Skin of body (tissue), 1 donor: ENCODE measurements at regions not wholly inside any gene's neighbourhood (a gene's known extent, or its start where the extent isn't known, plus 50 kb on each side); places are given as distances from the start of the nearest gene placed in this dataset.
A peak's percentile ranks its signal among the peaks of the same experiment; 100 is the strongest.

Source experiments
- DNase-seq: peaks from one replicate; lab custom pipeline; 2025; lab: John Stamatoyannopoulos, UW

GRCh38 chr9:90288275-90288639 is 354.4 kb downstream of the DIRAS2 start:
- DNase-seq = no peak

DNA sequence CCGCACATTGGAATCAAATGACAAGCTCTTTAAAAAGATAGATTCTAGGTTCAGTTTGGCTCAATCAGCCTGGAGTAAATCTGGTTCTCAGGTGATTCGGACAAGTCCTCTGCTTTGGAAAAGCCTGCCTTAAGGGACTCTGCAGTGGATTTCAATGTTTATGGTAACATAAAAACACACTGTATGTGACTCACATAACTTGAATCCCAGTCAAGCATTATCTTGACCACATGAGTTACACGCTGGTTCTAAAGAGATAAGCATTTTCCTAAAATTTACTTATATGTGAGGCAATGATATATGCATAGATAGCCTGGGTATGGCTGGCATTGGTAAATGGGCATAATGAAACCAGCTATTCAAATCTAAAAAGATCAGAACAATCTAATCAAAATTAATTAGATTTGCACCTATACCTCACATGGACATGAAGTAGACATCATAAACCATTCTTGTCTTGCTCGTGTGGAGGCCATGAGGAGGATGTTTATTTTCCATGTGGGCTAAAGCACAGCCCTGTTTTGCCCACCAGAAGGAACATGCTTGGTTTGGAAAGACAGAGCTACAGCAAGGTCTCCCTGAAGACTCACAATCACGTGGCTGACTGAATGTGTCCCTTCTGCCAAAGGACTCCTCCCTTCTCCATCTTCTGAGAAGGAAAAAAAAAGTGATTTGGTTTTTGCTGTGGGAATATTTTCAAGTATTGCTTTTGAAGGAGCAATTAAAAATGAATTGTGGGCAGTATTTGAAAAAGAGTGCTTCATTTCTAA is 351.7 kb downstream of the DIRAS2 start:
- no peak for DNase-seq

GRCh38 chr9:90296539-90296938 is 346.1 kb downstream of the DIRAS2 start:
- DNase-seq = peak; percentile 17

GRCh38 chr9:90299968-90300367 is 342.7 kb downstream of the DIRAS2 start:
- no peak for DNase-seq

- DNase-seq = no peak
These were observed 341.9 kb downstream of the DIRAS2 start for GRCh38 chr9:90300611-90301276.

- peak; percentile 50 for DNase-seq
These were observed 341.4 kb downstream of the DIRAS2 start for GRCh38 chr9:90301277-90301653.

GRCh38 chr9:90303655-90304054 is 339.0 kb downstream of the DIRAS2 start:
- DNase-seq = no peak

GRCh38 chr9:90306158-90306557 is 336.5 kb downstream of the DIRAS2 start:
- no peak for DNase-seq

DNA sequence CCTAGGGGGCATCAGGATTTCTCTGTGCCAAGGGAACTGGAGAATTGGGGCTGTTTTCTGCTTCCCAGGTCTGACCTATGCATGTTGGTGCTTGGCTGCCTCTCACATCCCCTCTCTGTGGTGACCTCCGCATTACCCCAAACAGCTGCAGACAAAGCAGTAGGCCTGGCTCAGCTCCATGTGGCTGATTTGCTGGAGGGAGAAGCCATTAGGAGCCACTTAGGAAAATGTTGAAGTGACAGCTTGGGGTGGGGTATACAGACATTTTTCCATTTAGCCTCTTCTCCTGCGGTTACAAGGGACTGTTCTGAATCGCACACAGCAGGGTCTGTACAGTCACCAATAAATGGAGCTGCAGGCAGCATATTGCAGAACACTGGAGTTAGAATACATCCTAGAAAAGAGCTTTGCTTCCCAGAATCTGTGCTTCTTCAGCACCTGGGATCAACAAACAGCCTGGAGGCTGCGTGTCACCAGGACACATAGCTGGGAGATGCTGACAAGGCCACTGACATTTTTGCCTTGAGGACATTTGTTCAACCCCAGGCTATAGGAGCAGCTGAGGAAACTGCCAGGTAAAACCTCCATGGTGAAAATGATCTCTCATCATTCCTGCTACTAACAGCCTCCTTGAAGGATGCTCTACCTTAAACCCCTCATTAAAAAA is 335.3 kb downstream of the DIRAS2 start:
- peak; percentile 64 for DNase-seq

GRCh38 chr9:90307891-90308290 is 334.7 kb downstream of the DIRAS2 start:
- no peak for DNase-seq

DNA sequence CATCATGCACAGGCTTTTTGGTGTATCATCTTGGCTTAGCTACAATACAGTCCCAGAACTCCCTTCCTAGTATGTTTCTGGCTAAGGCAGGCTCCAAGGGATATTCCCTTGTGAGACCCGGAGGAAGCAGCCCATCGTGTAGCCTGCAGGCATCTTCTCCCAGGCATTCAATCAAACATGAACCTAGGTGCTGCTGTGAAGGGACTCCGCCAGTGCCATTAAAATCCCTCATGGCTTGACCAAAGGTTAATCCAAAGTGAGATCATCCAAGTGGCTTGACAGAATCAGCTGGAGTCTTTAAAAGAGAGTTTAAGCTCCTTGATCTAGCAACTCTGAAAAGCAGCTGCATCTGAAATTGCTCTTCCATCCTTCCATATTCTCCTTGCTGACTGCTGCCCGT is 333.9 kb downstream of the DIRAS2 start:
- peak; percentile 5 for DNase-seq

- DNase-seq = no peak
These were observed 332.7 kb downstream of the DIRAS2 start for GRCh38 chr9:90309809-90310520.

GRCh38 chr9:90310521-90310876 is 332.1 kb downstream of the DIRAS2 start:
- DNase-seq = no peak

GRCh38 chr9:90311811-90312210 is 330.8 kb downstream of the DIRAS2 start:
- DNase-seq = no peak

DNA sequence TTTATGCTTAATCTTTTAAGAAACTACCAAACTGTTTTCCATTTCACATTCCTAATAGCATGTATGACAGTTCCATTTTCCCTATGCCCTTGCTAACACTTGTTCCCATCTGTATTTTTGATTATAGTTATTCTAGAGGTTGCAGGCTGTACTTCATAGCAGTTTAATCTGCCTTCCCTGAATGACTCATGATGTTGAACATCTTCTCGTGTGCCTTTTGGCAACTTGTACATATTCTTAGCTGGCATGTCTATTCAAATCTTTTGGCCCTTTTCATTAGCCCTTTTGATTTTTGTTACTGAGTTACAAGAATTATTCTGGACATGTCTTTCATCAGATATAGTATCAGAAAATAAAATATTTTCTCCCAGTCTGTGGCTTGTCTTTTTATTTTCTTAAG is 320.3 kb downstream of the DIRAS2 start:
- no peak for DNase-seq

DNA sequence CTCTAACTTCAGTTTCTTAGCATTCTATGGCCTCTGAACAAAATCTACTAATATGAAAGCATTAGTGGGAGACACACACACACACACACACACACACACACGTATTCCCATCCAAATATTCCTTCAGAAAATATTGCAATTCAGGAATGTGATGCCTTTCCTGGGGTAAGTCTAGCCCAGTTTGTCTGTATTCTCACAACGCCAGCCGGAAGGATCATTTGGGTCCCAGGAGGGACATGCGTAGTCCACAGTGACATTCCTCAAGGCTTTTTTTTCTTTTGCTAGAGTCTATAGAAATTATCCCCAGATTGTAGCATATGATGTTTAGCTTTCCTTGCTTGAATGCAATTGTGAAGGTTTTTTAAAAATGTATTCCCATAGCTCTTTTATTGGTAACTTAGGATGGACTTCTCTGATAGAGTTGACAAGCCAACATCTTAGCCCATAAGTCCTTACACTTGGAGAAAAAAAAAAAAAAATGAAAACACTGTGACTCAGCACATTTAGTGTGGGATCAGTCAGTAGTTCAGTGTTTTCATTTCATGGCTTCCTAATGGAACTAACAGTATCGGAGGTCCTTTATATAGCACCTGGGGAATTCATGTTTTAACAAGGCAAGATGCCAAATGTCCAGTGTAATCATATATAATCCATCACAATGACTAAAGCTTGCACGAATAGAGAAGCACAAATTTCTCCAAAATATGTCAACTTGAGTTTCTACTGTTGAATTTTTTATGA is 316.5 kb downstream of the DIRAS2 start:
- no peak for DNase-seq

- no peak for DNase-seq
These were observed 312.4 kb downstream of the DIRAS2 start for GRCh38 chr9:90330231-90330630.

DNA sequence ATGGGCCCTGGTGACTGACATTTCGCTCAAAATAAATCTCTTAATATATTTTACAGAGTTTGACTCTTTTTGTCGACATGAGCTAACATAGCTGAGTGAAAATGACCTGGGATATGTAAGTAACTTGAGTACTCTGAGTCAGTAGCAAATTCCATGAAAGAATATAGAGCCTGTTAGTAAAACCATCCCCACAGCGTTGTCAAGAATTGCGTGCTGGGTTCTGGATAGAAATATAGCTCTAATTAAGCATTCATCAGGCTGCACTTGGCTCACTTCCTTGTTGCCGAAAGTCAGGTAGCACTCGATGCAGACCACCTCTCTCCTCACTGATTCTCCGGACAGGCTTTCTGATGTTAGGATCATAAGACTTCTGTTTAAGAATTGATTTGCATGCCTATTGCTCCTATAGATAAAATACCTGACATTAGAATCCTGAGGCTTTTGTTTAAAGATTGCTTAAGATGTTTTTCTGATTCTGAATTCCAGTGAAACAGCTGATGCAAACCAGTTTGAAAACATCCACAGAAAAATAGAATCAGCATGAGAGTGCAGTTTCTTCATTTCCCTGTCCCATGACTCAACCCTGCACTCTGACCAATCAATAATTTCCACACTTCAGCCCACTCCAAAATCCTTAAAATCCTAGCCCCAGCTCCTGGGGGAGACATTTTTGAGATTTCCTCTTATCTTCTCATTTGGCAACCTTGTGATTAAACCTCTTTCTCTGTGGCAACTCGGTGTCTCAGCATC is 310.6 kb downstream of the DIRAS2 start:
- DNase-seq = no peak

- DNase-seq = no peak
These were observed 309.4 kb downstream of the DIRAS2 start for GRCh38 chr9:90333226-90333625.

DNA sequence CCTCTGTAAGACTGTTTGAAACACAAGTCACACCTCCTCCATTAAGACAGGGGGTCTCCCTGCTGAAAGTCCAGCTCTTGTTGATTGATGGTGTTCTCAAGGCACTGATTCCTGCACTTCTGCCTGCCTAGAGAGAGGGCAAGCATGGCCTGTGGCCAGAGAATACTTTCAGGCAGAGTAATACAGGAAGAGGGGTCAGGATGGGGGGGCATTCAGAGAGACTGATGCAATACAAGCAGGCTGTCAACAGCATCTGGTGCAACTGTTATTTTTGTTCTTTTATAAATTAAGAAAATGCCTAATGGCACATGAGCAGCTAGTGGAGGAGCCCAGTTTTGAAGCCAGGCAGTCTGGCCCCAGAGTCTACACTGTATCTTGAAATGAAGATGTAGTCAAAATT is 302.2 kb downstream of the DIRAS2 start:
- DNase-seq = no peak

DNA sequence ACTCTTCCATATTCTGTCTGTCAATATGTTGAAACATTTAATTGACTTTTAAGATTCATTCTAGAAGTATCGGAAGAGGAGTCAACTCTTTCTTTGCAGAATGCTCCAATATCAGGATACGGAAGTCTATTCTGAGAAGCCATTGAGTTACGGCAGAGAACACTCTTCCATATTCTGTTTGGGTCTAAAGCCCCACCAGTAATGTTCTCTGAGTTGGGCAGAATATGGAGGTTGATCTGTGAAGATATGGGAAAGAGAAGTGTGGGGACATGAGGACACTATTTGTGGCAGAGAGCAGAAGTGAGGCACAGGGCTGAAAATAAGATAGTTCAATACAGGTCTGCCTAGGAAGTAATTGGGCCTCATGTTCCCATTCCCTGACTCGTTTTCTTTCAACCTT is 300.0 kb downstream of the DIRAS2 start:
- DNase-seq = no peak
